Uterus (tissue), 3 donors: ENCODE measurements at regions not wholly inside any gene's neighbourhood (a gene's known extent, or its start where the extent isn't known, plus 50 kb on each side); places are given as distances from the start of the nearest gene placed in this dataset.

Source experiments
- DNase-seq, 2 donors: peaks; one replicate each; pipeline ENCODE4 v3.0.0-alpha.2; 2019 to 2020
- H3K27ac ChIP-seq, 2 donors: fragments of 200-600 bp; sonication (generic); 1 replicate in 1 of 2; 2 replicates in 1 of 2; pipeline ENCODE4 v1.5.1; 2016 to 2018
- H3K27me3 ChIP-seq, 2 donors: fragments of 200-600 bp; sonication (generic); one replicate each; pipeline ENCODE4 v1.5.1; 2018 to 2019; ENCODE audit warnings: control low read depth in 1 of 2
- H3K36me3 ChIP-seq, 2 donors: fragments of 200-600 bp; sonication (generic); one replicate each; pipeline ENCODE4 v1.5.1; 2019; ENCODE audit warnings: control low read depth in 1 of 2
- H3K4me1 ChIP-seq, 2 donors: fragments of 200-600 bp; sonication (generic); one replicate each; pipeline ENCODE4 v1.5.1; 2018 to 2019; ENCODE audit warnings: control low read depth in 1 of 2
- H3K4me3 ChIP-seq, 2 donors: fragments of 200-600 bp; sonication (generic); 1 replicate in 1 of 2; 2 replicates in 1 of 2; pipeline ENCODE4 v1.5.1; 2018 to 2019; ENCODE audit warnings: mild to moderate bottlenecking in 1 of 2
- H3K9me3 ChIP-seq, 2 donors: fragments of 200-600 bp; sonication (generic); one replicate each; pipeline ENCODE4 v1.5.1; 2019; ENCODE audit warnings: control low read depth in 1 of 2
- POLR2A ChIP-seq, 2 donors: fragments of 450-650 bp; IDR thresholded peaks; one replicate each; pipeline ENCODE4 v1.6.1; 2016; ENCODE audit warnings: antibody characterized with exemption in 2 of 2, mild to moderate bottlenecking in 1 of 2, moderate library complexity in 1 of 2
- intact Hi-C: fragments of 100-400 bp; cut with DNase I; formaldehyde crosslinking; loops from one replicate; pipeline ENCODE4 v1.15.1; 2023; ENCODE audit warnings: low total_unique reads
- TF ChIP-seq, protein P1 (sequence below), 4 experiments: fragments of 200-600 bp in 2 of 4; fragments of 450-650 bp in 2 of 4; sonication (generic) in 2 of 4; IDR thresholded peaks; one replicate each; pipeline ENCODE4 v1.5.1; 2016 to 2019; ENCODE audit warnings: antibody characterized with exemption in 4 of 4, mild to moderate bottlenecking in 2 of 4, moderate library complexity in 1 of 4
- donor health status: DM: yes; HTN: yes; CAD: no.

DNA sequence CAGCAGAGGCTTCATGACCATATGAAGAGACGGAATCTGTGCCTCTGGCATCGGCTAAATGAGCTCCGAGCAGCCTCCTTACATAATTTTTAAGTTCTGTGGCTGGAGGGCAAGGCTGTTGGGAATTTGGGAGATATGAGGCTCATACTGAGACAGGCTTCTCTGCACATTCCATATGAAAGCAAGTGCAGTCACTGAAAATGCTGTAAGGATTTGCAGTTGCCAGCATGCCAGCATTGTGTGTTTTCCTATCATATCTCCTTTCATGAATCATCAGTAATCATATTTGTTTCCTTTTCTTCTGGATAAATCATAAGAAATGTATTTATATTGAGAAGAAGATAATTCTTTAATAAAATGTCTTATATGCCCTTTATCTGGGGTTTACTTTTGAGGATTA, 775.4 kb downstream of the SEMA5A start:
- no peak for DNase-seq
- no peaks in the 10 kb centered on the region for H3K27me3 ChIP-seq
- H3K9me3 ChIP-seq, result no peaks in the 10 kb centered on the region
- H3K4me1 ChIP-seq, result no peaks in the 10 kb centered on the region
- no peak overlapping the region for H3K4me3 ChIP-seq
- H3K36me3 ChIP-seq, result no peaks in the 10 kb centered on the region
- TF ChIP-seq POLR2A (IDR thresholded peaks at IDR 0.05), result no peak
- TF ChIP-seq, protein P1, sequence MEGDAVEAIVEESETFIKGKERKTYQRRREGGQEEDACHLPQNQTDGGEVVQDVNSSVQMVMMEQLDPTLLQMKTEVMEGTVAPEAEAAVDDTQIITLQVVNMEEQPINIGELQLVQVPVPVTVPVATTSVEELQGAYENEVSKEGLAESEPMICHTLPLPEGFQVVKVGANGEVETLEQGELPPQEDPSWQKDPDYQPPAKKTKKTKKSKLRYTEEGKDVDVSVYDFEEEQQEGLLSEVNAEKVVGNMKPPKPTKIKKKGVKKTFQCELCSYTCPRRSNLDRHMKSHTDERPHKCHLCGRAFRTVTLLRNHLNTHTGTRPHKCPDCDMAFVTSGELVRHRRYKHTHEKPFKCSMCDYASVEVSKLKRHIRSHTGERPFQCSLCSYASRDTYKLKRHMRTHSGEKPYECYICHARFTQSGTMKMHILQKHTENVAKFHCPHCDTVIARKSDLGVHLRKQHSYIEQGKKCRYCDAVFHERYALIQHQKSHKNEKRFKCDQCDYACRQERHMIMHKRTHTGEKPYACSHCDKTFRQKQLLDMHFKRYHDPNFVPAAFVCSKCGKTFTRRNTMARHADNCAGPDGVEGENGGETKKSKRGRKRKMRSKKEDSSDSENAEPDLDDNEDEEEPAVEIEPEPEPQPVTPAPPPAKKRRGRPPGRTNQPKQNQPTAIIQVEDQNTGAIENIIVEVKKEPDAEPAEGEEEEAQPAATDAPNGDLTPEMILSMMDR (IDR thresholded peaks at IDR 0.05), result no peak
- intact Hi-C loops, result no loop called here
- H3K27ac ChIP-seq, result no peak overlapping the region

DNA sequence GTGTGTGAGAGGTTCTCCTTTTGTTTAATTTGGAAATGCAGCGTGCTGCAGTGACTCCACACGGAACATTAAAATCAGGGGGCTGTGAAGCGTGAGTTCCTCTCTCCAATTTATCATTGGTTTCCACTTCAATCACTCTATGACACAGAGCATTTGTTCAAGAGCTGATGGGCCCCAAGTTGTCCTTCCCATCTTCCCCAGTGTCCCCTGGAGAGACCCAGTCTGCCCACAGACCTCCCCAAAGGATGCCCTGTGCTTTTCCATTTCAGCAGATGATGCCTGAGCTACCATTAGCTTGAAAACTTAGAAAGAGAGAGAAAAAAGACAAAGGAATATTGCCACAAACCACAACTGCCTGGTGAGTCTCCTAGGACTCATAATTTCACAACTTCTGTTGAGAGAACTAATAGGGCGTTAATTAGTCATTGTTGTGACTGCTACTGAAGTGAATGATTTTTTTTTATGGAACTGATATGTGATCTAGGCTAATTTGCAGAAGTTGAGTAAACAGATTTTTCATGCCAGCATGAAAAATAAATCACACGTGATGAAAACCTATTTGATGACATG, 772.7 kb downstream of the SEMA5A start:
- intact Hi-C loops, result no loop called here
- H3K4me1 ChIP-seq, result no peaks in the 10 kb centered on the region
- no peak for DNase-seq

DNA sequence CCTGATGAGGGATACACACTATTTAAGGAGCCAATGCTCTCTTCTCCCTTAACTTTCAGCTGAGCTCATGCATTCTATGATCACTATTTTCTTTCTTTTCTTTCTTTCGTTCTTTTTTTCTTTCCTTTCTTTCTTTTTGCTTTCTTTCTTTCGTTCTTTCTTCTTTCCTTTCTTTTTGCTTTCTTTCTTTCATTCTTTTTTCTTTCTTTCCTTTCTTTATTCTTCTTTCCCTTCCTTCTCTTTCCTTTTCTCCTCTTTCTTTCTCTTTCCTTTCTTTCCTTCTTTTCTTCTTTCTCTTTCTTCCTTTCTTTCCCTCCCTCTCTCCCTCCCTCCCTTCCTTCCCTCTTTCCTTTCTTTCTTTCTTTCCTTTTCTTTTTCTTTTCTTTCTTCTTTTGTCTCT, 761.2 kb downstream of the SEMA5A start:
- intact Hi-C loops, result no loop called here
- Histone ChIP-seq H3K36me3 (no peaks in the 10 kb centered on the region), H3K27me3 (no peaks in the 10 kb centered on the region), H3K9me3 (no peaks in the 10 kb centered on the region), H3K4me1 (no peaks in the 10 kb centered on the region), H3K27ac (no peak overlapping the region), H3K4me3 (no peak overlapping the region)
- DNase-seq, result no peak
- no peak for TF ChIP-seq POLR2A (IDR thresholded peaks at IDR 0.05)
- TF ChIP-seq, protein P1 (IDR thresholded peaks at IDR 0.05), result no peak

More for the DNA sequence above, 772.7 kb downstream of the SEMA5A start:
- TF ChIP-seq POLR2A (IDR thresholded peaks at IDR 0.05), result no peak
- TF ChIP-seq, protein P1 (IDR thresholded peaks at IDR 0.05), result no peak
- Histone ChIP-seq H3K36me3 (no peaks in the 10 kb centered on the region), H3K9me3 (no peaks in the 10 kb centered on the region), H3K4me3 (no peak overlapping the region), H3K27ac (no peak overlapping the region), H3K27me3 (no peaks in the 10 kb centered on the region)

DNA sequence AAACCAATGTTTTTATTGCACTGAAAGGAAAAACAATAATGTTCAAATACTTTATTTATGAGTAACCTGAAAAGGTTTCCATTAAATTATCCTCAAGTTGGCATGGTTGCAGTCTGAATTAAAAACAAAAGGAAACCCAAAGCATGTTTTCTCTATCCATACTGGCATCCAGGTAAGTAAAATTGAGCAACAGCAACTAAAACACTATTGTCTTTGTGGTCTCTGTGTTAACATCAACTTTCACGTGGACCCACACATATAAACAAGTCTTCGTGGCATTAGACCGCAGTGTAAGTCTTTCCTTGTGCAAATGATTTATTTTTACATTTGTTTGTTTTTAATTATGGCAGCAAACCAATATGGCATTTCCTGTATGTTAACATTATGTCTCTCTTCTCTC, 757.6 kb downstream of the SEMA5A start:
- H3K4me1 ChIP-seq, result no peaks in the 10 kb centered on the region
- DNase-seq, result no peak
- no peaks in the 10 kb centered on the region for H3K27me3 ChIP-seq
- H3K27ac ChIP-seq, result no peak overlapping the region
- no peaks in the 10 kb centered on the region for H3K36me3 ChIP-seq
- H3K9me3 ChIP-seq, result no peaks in the 10 kb centered on the region
- no peak overlapping the region for H3K4me3 ChIP-seq
- TF ChIP-seq, protein P1 (IDR thresholded peaks at IDR 0.05), result no peak
- no peak for TF ChIP-seq POLR2A (IDR thresholded peaks at IDR 0.05)
- intact Hi-C loops, result no loop called here

DNA sequence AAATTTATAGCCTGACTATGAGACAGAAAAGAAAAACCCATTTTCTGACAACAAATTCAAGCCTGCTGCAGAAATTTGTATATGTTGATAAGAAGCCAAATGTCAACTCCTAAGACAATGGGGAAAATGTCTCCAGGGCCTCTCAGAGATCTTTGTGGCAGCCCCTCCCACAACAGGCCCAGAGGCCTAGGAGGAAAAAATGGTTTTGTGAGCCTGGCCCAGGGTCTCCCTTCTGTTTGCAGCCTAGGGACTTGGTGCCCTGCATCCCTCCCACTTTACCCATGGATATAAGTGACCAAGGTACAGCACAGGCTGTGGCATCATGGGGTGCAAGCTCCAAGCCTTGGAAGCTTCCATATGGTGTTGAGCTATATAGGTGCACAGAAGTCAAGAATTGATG, 740.2 kb downstream of the SEMA5A start:
- H3K9me3 ChIP-seq, result no peaks in the 10 kb centered on the region
- no peaks in the 10 kb centered on the region for H3K4me1 ChIP-seq
- no peak for TF ChIP-seq POLR2A (IDR thresholded peaks at IDR 0.05)
- TF ChIP-seq, protein P1 (IDR thresholded peaks at IDR 0.05), result no peak
- H3K36me3 ChIP-seq, result no peaks in the 10 kb centered on the region
- no peak for DNase-seq
- H3K27me3 ChIP-seq, result no peaks in the 10 kb centered on the region
- intact Hi-C loops, result no loop called here
- no peak overlapping the region for H3K27ac ChIP-seq
- H3K4me3 ChIP-seq, result no peak overlapping the region
